CD4-positive, alpha-beta T cell treated with Interleukin-15 for 1 hour (primary cell): ENCODE measurements at regions not wholly inside any gene's neighbourhood (a gene's known extent, or its start where the extent isn't known, plus 50 kb on each side); places are given as distances from the start of the nearest gene placed in this dataset.

ENCODE experiments used
- DNase-seq: peaks from one replicate; pipeline ENCODE4 v3.0.0-alpha.2; 2020

- no peak for DNase-seq
Measured at GRCh38 chr15:93247466-93248121, 158.6 kb upstream of the RGMA start.

GRCh38 chr15:93246266-93247242 is 157.5 kb upstream of the RGMA start:
- no peak for DNase-seq

- no peak for DNase-seq
Measured at GRCh38 chr15:93245661-93246042, 156.6 kb upstream of the RGMA start.

- DNase-seq, result no peak
Measured at GRCh38 chr15:93244696-93245660, 156.0 kb upstream of the RGMA start.

- no peak for DNase-seq
Measured at GRCh38 chr15:93243573-93243972, 154.6 kb upstream of the RGMA start.

- DNase-seq, result no peak
Measured at GRCh38 chr15:93241696-93242585, 152.9 kb upstream of the RGMA start.

GRCh38 chr15:93239993-93240392 is 151.0 kb upstream of the RGMA start:
- no peak for DNase-seq

- DNase-seq, result no peak
Measured at GRCh38 chr15:93239591-93239990, 150.6 kb upstream of the RGMA start.

GRCh38 chr15:93238641-93239040 is 149.6 kb upstream of the RGMA start:
- DNase-seq, result no peak

GRCh38 chr15:93235926-93236780 is 147.1 kb upstream of the RGMA start:
- DNase-seq, result peak; percentile 76

- no peak for DNase-seq
Measured at GRCh38 chr15:93235269-93235668, 146.3 kb upstream of the RGMA start.

- no peak for DNase-seq
Measured at GRCh38 chr15:93233710-93234109, 144.7 kb upstream of the RGMA start.

GRCh38 chr15:93232845-93233244 is 143.8 kb upstream of the RGMA start:
- DNase-seq, result no peak

GRCh38 chr15:93231994-93232393 is 143.0 kb upstream of the RGMA start:
- DNase-seq, result no peak

GRCh38 chr15:93231261-93231925 is 142.4 kb upstream of the RGMA start:
- no peak for DNase-seq

GRCh38 chr15:93228546-93228945 is 139.5 kb upstream of the RGMA start:
- DNase-seq, result no peak

- no peak for DNase-seq
Measured at GRCh38 chr15:93223803-93224202, 134.8 kb upstream of the RGMA start.

- DNase-seq, result no peak
Measured at GRCh38 chr15:93221759-93222158, 132.7 kb upstream of the RGMA start.

- DNase-seq, result no peak
Measured at GRCh38 chr15:93219859-93220420, 130.9 kb upstream of the RGMA start.

- no peak for DNase-seq
Measured at GRCh38 chr15:93217343-93217742, 128.3 kb upstream of the RGMA start.
